ENCODE measurements at regions not wholly inside any gene's neighbourhood (a gene's known extent, or its start where the extent isn't known, plus 50 kb on each side); places are given as distances from the start of the nearest gene placed in this dataset.

DNA sequence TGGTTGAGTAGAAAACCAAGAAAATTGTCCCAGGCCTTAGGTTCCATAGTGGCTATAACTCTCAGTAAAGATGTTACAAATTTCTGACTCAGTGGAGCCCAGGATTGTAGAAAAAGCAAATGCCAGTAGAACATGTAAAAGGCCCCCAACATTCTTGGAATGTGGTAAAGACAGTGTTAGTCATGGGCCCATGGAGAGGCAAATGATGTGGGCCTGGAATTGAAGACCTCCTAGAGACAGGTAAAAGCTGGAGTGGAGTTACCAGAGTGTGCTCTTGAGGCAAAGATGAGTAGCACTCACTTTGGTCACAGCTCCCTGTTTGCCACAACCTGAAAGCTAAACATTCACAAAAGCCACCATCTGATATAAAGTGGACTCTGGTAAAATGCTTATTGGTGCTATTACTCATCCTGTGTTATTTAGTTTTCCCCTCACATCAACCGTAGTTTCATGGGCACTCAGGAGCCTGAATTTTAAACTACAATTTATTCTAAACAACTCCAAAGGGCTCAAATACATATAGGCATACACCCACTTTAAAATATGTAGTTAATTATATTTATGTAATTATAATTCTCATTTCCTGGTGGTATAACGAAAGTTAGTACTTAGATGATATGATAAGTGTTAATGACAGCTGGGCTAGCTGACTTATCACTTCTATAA lies 359.6 kb upstream of the NECTIN3 start:
- TF ChIP-seq SUZ12 (IDR thresholded peaks at IDR 0.05; ENCODE audit: extremely low read depth, insufficient read depth, insufficient read length), result no peak
- no peak for TF ChIP-seq ZNF274 (IDR thresholded peaks at IDR 0.05; ENCODE audit: low read depth, low read length)
- no peak for TF ChIP-seq YY1 (IDR thresholded peaks at IDR 0.05; ENCODE audit: insufficient read depth, insufficient read length)

Measured in NT2/D1 (cell line).